Smooth muscle cell (in vitro differentiated cells): ENCODE measurements at regions not wholly inside any gene's neighbourhood (a gene's known extent, or its start where the extent isn't known, plus 50 kb on each side); places are given as distances from the start of the nearest gene placed in this dataset.

Experiments
- DNase-seq: peaks from one replicate; lab custom pipeline; 2025; ENCODE audit not compliant: unreplicated experiment; lab: John Stamatoyannopoulos, UW
- H2AFZ ChIP-seq: fragments of 200-600 bp; sonication (generic); 2 replicates; pipeline ENCODE4 v1.6.0; 2016; ENCODE audit warnings: antibody characterized with exemption, low read depth, mild to moderate bottlenecking
- H3F3A ChIP-seq: fragments of 200-600 bp; sonication (generic); 2 replicates; pipeline ENCODE4 v1.6.0; 2017; ENCODE audit warnings: antibody characterized with exemption, low read depth
- H3K27ac ChIP-seq: fragments of 200-600 bp; sonication (generic); 2 replicates; pipeline ENCODE4 v1.5.1; 2016; ENCODE audit warnings: low read depth, mild to moderate bottlenecking
- H3K27me3 ChIP-seq: fragments of 200-600 bp; sonication (generic); 2 replicates; pipeline ENCODE4 v1.6.1; 2016; ENCODE audit warnings: low read depth, mild to moderate bottlenecking
- H3K36me3 ChIP-seq: fragments of 200-600 bp; sonication (generic); 2 replicates; pipeline ENCODE4 v1.5.1; 2016; ENCODE audit warnings: low read depth
- H3K4me1 ChIP-seq: fragments of 200-600 bp; sonication (generic); 2 replicates; pipeline ENCODE4 v1.5.1; 2016; ENCODE audit warnings: low read depth
- H3K4me2 ChIP-seq: fragments of 200-600 bp; sonication (generic); 2 replicates; pipeline ENCODE4 v1.6.0; 2016; ENCODE audit warnings: mild to moderate bottlenecking
- H3K4me3 ChIP-seq: fragments of 200-600 bp; sonication (generic); 2 replicates; pipeline ENCODE4 v1.5.1; 2016; ENCODE audit warnings: mild to moderate bottlenecking
- H3K79me2 ChIP-seq: fragments of 200-600 bp; sonication (generic); 2 replicates; pipeline ENCODE4 v1.6.0; 2016; ENCODE audit warnings: low read depth, mild to moderate bottlenecking
- H3K9ac ChIP-seq: fragments of 200-600 bp; sonication (generic); 2 replicates; pipeline ENCODE4 v1.6.0; 2016; ENCODE audit warnings: low read depth
- H3K9me3 ChIP-seq: fragments of 200-600 bp; sonication (generic); replicated peaks from 2 replicates; pipeline ENCODE4 v1.5.1; 2016; ENCODE audit warnings: low read depth
- H4K20me1 ChIP-seq: fragments of 200-600 bp; sonication (generic); 2 replicates; pipeline ENCODE4 v1.6.0; 2016; ENCODE audit warnings: low read depth
- WGBS: methylation state at CpG from one replicate; pipeline ENCODE4 v1.1.7; 2016; ENCODE audit warnings: low lambda C conversion rate; 5-methylcytosine and 5-hydroxymethylcytosine counted together
- TF ChIP-seq, protein P1 (sequence below): fragments of 200-600 bp; sonication (generic); IDR thresholded peaks from 2 replicates; pipeline ENCODE4 v1.5.1; 2017; ENCODE audit warnings: borderline replicate concordance, mild to moderate bottlenecking, antibody characterized with exemption; ENCODE audit not compliant: insufficient read depth, poor library complexity, severe bottlenecking

DNA sequence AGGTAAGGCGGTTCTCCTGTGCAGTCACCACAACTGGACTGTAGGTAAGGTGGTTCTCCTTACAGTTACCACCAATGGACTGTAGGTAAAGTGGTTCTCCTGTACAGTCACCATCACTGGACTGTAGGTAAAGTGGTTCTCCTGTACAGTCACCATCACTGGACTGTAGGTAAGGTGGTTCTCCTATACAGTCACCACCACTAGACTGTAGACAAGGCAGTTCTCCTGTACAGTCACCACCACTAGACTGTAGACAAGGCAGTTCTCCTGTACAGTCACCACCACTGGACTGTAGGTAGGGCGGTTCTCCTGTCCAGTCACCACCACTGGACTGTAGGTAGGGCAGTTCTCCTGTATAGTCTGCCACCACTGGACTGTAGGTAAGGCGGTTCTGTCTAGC lies 212.3 kb downstream of the TFAP2A start:
- no peaks in the 10 kb centered on the region for H3K79me2 ChIP-seq
- 93% methylated on average over 3 of the region's 3 CpGs for WGBS
- TF ChIP-seq, protein P1, sequence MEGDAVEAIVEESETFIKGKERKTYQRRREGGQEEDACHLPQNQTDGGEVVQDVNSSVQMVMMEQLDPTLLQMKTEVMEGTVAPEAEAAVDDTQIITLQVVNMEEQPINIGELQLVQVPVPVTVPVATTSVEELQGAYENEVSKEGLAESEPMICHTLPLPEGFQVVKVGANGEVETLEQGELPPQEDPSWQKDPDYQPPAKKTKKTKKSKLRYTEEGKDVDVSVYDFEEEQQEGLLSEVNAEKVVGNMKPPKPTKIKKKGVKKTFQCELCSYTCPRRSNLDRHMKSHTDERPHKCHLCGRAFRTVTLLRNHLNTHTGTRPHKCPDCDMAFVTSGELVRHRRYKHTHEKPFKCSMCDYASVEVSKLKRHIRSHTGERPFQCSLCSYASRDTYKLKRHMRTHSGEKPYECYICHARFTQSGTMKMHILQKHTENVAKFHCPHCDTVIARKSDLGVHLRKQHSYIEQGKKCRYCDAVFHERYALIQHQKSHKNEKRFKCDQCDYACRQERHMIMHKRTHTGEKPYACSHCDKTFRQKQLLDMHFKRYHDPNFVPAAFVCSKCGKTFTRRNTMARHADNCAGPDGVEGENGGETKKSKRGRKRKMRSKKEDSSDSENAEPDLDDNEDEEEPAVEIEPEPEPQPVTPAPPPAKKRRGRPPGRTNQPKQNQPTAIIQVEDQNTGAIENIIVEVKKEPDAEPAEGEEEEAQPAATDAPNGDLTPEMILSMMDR, result no peak

DNA sequence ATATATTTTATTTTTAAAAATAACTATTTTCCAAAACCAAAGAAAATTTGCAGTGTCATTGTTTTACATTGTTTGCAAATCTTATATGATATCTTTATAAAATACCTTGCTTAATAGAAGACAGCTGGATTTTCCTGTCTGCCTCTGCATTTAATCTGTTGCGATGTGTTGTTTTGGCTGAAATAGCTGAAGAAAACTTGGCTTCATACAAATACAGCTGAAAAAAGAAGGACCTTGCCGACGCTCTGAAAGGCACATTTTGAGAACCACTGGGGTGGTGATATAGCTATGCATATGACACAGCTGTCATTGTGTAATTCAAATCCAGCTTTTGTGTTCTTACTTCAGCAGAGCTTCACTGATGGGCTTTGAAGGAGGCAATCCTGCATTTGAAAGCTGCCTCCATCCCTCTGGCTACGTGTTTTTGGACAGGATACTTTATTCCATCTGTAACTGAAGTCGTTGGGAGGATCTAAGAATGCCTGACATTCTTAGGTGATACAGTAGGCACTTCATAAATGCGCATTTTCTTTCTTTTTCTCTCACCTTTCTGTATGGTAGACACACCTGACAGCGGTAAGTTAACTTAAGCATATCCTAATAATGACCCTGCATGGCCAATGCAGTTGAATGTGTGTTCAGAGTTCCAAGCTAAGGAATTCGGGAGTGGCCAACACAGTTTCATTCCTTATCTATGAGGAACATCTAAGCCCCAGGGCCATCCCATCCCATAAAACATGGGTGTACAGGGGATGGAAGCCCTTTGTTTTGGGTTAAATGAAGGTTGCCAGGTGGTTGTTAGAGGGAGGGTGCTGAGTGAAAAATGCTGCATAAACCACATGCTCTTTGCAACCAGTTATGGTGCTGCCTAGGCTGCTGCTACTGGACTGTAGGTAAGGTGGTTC lies 213.0 kb downstream of the TFAP2A start:
- no peaks in the 10 kb centered on the region for H3K4me1 ChIP-seq
- no peak overlapping the region for H3K9ac ChIP-seq
- no peak overlapping the region for H3K4me3 ChIP-seq
- H3K4me2 ChIP-seq, result no peak overlapping the region
- no peak overlapping the region for H3K27ac ChIP-seq
- H3K27me3 ChIP-seq, result peaks cover 5% of the 10 kb centered on the region
- no peaks in the 10 kb centered on the region for H3K9me3 ChIP-seq
- H3K36me3 ChIP-seq, result no peaks in the 10 kb centered on the region
- no peaks in the 10 kb centered on the region for H4K20me1 ChIP-seq
- no peaks in the 10 kb centered on the region for H3K79me2 ChIP-seq
- DNase-seq, result no peak
- 76% methylated on average over 8 of the region's 8 CpGs for WGBS
- no peaks in the 10 kb centered on the region for H3F3A ChIP-seq
- TF ChIP-seq, protein P1, result no peak
- no peak overlapping the region for H2AFZ ChIP-seq

More for the DNA sequence above, 212.3 kb downstream of the TFAP2A start:
- H3K4me2 ChIP-seq, result no peak overlapping the region
- DNase-seq, result no peak
- H3K27me3 ChIP-seq, result peaks cover 5% of the 10 kb centered on the region
- H4K20me1 ChIP-seq, result no peaks in the 10 kb centered on the region
- no peaks in the 10 kb centered on the region for H3K4me1 ChIP-seq
- no peak overlapping the region for H3K4me3 ChIP-seq
- H2AFZ ChIP-seq, result no peak overlapping the region
- H3K9ac ChIP-seq, result no peak overlapping the region
- H3K36me3 ChIP-seq, result no peaks in the 10 kb centered on the region
- H3K27ac ChIP-seq, result no peak overlapping the region
- no peaks in the 10 kb centered on the region for H3F3A ChIP-seq
- H3K9me3 ChIP-seq, result no peaks in the 10 kb centered on the region

DNA sequence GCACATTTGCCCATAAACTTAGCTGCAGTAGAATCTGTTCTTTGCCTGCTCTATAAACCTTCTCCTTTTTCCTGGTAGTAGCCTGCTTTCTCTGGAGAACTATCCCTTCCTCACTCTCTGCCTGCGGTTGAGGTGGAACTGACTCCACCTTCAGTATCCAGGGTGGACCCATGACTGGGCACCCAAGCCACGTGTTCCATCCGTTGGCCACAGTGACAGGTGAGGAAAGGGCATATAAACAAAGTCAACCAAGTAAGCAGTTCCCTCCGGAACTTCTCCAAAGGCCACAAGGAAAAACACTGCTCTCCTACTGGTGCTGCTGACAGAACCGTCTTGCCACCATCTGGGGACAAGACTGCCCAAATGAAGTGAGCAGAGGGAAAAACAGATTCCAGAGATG lies 218.8 kb downstream of the TFAP2A start:
- WGBS, result 90% methylated on average over 5 of the region's 5 CpGs
- no peak overlapping the region for H2AFZ ChIP-seq

More for the DNA sequence above, 218.8 kb downstream of the TFAP2A start:
- Histone ChIP-seq H4K20me1 (no peaks in the 10 kb centered on the region), H3K9me3 (no peaks in the 10 kb centered on the region), H3K9ac (no peak overlapping the region), H3K4me1 (no peaks in the 10 kb centered on the region), H3K27ac (no peak overlapping the region), H3K36me3 (no peaks in the 10 kb centered on the region), H3K27me3 (no peaks in the 10 kb centered on the region), H3K4me2 (no peak overlapping the region), H3K79me2 (no peaks in the 10 kb centered on the region), H3K4me3 (no peak overlapping the region), H3F3A (no peaks in the 10 kb centered on the region)
- no peak for DNase-seq
- TF ChIP-seq, protein P1, result no peak
